ENCODE measurements at regions not wholly inside any gene's neighbourhood (a gene's known extent, or its start where the extent isn't known, plus 50 kb on each side); places are given as distances from the start of the nearest gene placed in this dataset.
"Not testable (repeated sequence)": the region's sequence is repeated elsewhere in the genome, so short reads cannot be mapped to it uniquely, and the experiment has no call there.

DNA sequence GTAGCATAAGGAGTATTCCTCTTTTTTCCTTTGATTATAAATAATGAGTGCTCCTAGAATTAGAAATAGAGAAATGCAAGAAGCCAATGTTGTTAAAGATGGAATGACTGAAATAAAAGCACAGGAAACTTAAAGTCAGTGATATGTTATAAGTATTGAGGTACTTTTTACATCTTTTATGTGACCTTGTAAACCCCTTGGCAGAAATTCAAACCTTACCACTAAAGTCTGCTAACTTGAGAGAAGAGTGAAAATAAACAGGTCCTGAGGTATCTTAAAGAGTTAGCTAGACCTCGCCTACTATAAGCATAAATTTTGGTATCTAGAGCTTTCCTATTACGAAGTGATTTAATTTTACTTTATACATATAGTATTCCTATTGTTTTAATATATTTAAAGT, 188.2 kb downstream of the DKK1 start:
- Histone ChIP-seq H3K79me1 (ENCODE audit: insufficient read depth, low read depth, low read length, poor library complexity, severe bottlenecking) (no peaks in the 10 kb centered on the region), H3K79me2 (ENCODE audit: insufficient read depth, low read length) (no peaks in the 10 kb centered on the region), H3K4ac (ENCODE audit: low read depth, low read length) (no peak overlapping the region), H3K4me2 (ENCODE audit: insufficient read depth, insufficient read length, low read length) (no peak overlapping the region), H4K91ac (ENCODE audit: insufficient read length, low read depth, low read length) (no peak overlapping the region), H3K9ac (ENCODE audit: extremely low read depth, insufficient read length, low read length) (no peak overlapping the region), H3K56ac (ENCODE audit: insufficient read length, low read depth, low read length) (no peak overlapping the region), H3K18ac (ENCODE audit: insufficient read length, low read depth, low read length) (no peak overlapping the region), H3T11ph (ENCODE audit: low read length) (no peak overlapping the region), H3K27me3 (ENCODE audit: insufficient read depth, low read length) (no peaks in the 10 kb centered on the region), H2BK15ac (ENCODE audit: low read depth, low read length) (no peak overlapping the region), H4K5ac (ENCODE audit: insufficient read length, low read depth, low read length) (no peak overlapping the region), H2AK5ac (ENCODE audit: insufficient read length, low read length) (no peak overlapping the region), H2BK5ac (ENCODE audit: insufficient read length, low read length) (no peak overlapping the region), H3K4me1 (ENCODE audit: insufficient read depth, low read length) (no peaks in the 10 kb centered on the region), H3K23ac (ENCODE audit: insufficient read length, low read depth, low read length) (no peak overlapping the region), H2BK20ac (ENCODE audit: low read depth, low read length, poor library complexity, severe bottlenecking) (no peak overlapping the region), H3K9me3 (ENCODE audit: control insufficient read depth, low read depth, low read length) (peaks cover 5% of the 10 kb centered on the region), H4K20me1 (ENCODE audit: control insufficient read depth, insufficient read depth, insufficient read length) (no peaks in the 10 kb centered on the region), H2BK12ac (ENCODE audit: insufficient read length, low read depth, low read length) (no peak overlapping the region), H3K27ac (ENCODE audit: insufficient read length, low read depth, low read length) (no peak overlapping the region), H2BK120ac (ENCODE audit: low read depth, low read length, poor library complexity, severe bottlenecking) (no peak overlapping the region), H3K23me2 (ENCODE audit: insufficient read length, low read depth, low read length, poor library complexity, severe bottlenecking) (no peaks in the 10 kb centered on the region), H4K8ac (replicated peaks; ENCODE audit: insufficient read length, low read depth, low read length) (no peak overlapping the region), H3K14ac (ENCODE audit: insufficient read depth, low read length) (no peak overlapping the region), H2AFZ (ENCODE audit: low read length) (no peak overlapping the region)
- H3K36me3 Mint-ChIP-seq (ENCODE audit: insufficient read depth in 1 of 3, low read depth in 3 of 3), result peaks cover 6 to 20% (median 7%) of the 10 kb centered on the region in 3 experiments
- no peaks in the 10 kb centered on the region for H3K27me3 Mint-ChIP-seq (ENCODE audit: low read depth)
- H3K4me3 Mint-ChIP-seq, result no peak overlapping the region
- peaks cover 32 to 58% of the 10 kb centered on the region in 2 experiments for H3K9me3 Mint-ChIP-seq
- no CpG with 5 or more reads among the region's 2 CpGs for WGBS (ENCODE audit: extremely low coverage, insufficient read length, low lambda C conversion rate)
- no peak for DNase-seq
- 0 out of 4 replicates have a peak, but pooled peaks cover 4 to 6% of the 10 kb centered on the region in 2 experiments for H3K4me1 Mint-ChIP-seq
- no peak overlapping the region for H3K27ac Mint-ChIP-seq
- TF ChIP-seq, protein P1, sequence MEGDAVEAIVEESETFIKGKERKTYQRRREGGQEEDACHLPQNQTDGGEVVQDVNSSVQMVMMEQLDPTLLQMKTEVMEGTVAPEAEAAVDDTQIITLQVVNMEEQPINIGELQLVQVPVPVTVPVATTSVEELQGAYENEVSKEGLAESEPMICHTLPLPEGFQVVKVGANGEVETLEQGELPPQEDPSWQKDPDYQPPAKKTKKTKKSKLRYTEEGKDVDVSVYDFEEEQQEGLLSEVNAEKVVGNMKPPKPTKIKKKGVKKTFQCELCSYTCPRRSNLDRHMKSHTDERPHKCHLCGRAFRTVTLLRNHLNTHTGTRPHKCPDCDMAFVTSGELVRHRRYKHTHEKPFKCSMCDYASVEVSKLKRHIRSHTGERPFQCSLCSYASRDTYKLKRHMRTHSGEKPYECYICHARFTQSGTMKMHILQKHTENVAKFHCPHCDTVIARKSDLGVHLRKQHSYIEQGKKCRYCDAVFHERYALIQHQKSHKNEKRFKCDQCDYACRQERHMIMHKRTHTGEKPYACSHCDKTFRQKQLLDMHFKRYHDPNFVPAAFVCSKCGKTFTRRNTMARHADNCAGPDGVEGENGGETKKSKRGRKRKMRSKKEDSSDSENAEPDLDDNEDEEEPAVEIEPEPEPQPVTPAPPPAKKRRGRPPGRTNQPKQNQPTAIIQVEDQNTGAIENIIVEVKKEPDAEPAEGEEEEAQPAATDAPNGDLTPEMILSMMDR (conservative IDR thresholded peaks at IDR 0.05), result no peak

DNA sequence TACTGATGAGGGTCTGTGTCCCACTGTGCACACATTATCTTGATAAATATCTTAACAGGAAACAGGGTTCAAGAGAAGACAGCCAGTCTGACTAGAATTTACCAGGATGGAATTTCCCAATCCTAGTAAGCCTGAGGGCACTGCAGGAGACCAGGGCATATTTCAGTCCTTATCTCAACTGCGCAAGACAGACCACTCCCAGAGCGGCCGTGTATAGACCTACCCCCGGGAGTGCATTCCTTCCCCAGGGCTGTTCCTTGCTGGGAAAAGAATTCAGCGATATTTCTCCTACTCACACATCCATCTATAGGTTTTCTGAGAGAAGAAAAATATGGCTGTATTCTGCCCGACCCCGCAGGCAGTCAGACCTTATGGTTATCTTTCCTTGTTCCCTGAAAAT, 191.3 kb downstream of the DKK1 start:
- not testable (repeated sequence) for H3K27me3 ChIP-seq (ENCODE audit: insufficient read depth, low read length); H3K23ac ChIP-seq (ENCODE audit: insufficient read length, low read depth, low read length); H3K4me1 Mint-ChIP-seq; H2BK12ac ChIP-seq (ENCODE audit: insufficient read length, low read depth, low read length); H3K9ac ChIP-seq (ENCODE audit: extremely low read depth, insufficient read length, low read length); H3T11ph ChIP-seq (ENCODE audit: low read length); H3K27ac Mint-ChIP-seq; H2BK120ac ChIP-seq (ENCODE audit: low read depth, low read length, poor library complexity, severe bottlenecking); H4K91ac ChIP-seq (ENCODE audit: insufficient read length, low read depth, low read length); H3K79me1 ChIP-seq (ENCODE audit: insufficient read depth, low read depth, low read length, poor library complexity, severe bottlenecking); H3K14ac ChIP-seq (ENCODE audit: insufficient read depth, low read length); H2BK5ac ChIP-seq (ENCODE audit: insufficient read length, low read length); H3K4me3 Mint-ChIP-seq; H3K27ac ChIP-seq (ENCODE audit: insufficient read length, low read depth, low read length); H2BK15ac ChIP-seq (ENCODE audit: low read depth, low read length); DNase-seq; H3K9me3 ChIP-seq (ENCODE audit: control insufficient read depth, low read depth, low read length); H3K4me2 ChIP-seq (ENCODE audit: insufficient read depth, insufficient read length, low read length); H4K5ac ChIP-seq (ENCODE audit: insufficient read length, low read depth, low read length); H4K20me1 ChIP-seq (ENCODE audit: control insufficient read depth, insufficient read depth, insufficient read length); H3K4me1 ChIP-seq (ENCODE audit: insufficient read depth, low read length); H3K79me2 ChIP-seq (ENCODE audit: insufficient read depth, low read length); H3K23me2 ChIP-seq (ENCODE audit: insufficient read length, low read depth, low read length, poor library complexity, severe bottlenecking); H3K27me3 Mint-ChIP-seq (ENCODE audit: low read depth); H3K4ac ChIP-seq (ENCODE audit: low read depth, low read length); H3K56ac ChIP-seq (ENCODE audit: insufficient read length, low read depth, low read length); H2AFZ ChIP-seq (ENCODE audit: low read length); H4K8ac ChIP-seq (replicated peaks; ENCODE audit: insufficient read length, low read depth, low read length); H3K18ac ChIP-seq (ENCODE audit: insufficient read length, low read depth, low read length); H2AK5ac ChIP-seq (ENCODE audit: insufficient read length, low read length); H2BK20ac ChIP-seq (ENCODE audit: low read depth, low read length, poor library complexity, severe bottlenecking)
- WGBS (ENCODE audit: extremely low coverage, insufficient read length, low lambda C conversion rate), result no CpG with 5 or more reads among the region's 7 CpGs
- peaks cover 53 to 64% of the 10 kb centered on the region in 2 experiments for H3K9me3 Mint-ChIP-seq
- peaks cover 5 to 42% (median 16%) of the 10 kb centered on the region in 3 experiments; a peak in 6 of 7 replicates for H3K36me3 Mint-ChIP-seq (ENCODE audit: insufficient read depth in 1 of 3, low read depth in 3 of 3)
